HEK293T (cell line): ENCODE measurements at regions not wholly inside any gene's neighbourhood (a gene's known extent, or its start where the extent isn't known, plus 50 kb on each side); places are given as distances from the start of the nearest gene placed in this dataset.

Experiments
- BHLHE40 ChIP-seq: fragments of 450-650 bp; IDR thresholded peaks from 2 replicates; pipeline ENCODE4 v1.6.1; 2016; ENCODE audit warnings: mild to moderate bottlenecking, moderate library complexity, borderline replicate concordance
- CTBP1 ChIP-seq: fragments of 450-650 bp; IDR thresholded peaks from 2 replicates; pipeline ENCODE4 v1.6.1; 2016; ENCODE audit warnings: borderline replicate concordance
- ELF4 ChIP-seq: fragments of 450-650 bp; IDR thresholded peaks from 2 replicates; pipeline ENCODE4 v1.6.1; 2017; ENCODE audit warnings: antibody characterized with exemption
- FOXA1 ChIP-seq: fragments of 450-650 bp; IDR thresholded peaks from 2 replicates; pipeline ENCODE4 v1.6.1; 2016; ENCODE audit warnings: mild to moderate bottlenecking
- FOXK2 ChIP-seq: fragments of 450-650 bp; IDR thresholded peaks from 2 replicates; pipeline ENCODE4 v1.6.1; 2016; ENCODE audit warnings: mild to moderate bottlenecking
- FOXM1 ChIP-seq: fragments of 450-650 bp; IDR thresholded peaks from 2 replicates; pipeline ENCODE4 v1.6.1; 2017; ENCODE audit warnings: mild to moderate bottlenecking, borderline replicate concordance
- L3MBTL2 ChIP-seq: fragments of 450-650 bp; conservative IDR thresholded peaks from 2 replicates; pipeline ENCODE4 v1.6.1; 2016; ENCODE audit warnings: mild to moderate bottlenecking
- LEF1 ChIP-seq: fragments of 450-650 bp; IDR thresholded peaks from 2 replicates; pipeline ENCODE4 v1.6.1; 2017; ENCODE audit warnings: mild to moderate bottlenecking, borderline replicate concordance
- NFRKB ChIP-seq: fragments of 450-650 bp; IDR thresholded peaks from 2 replicates; pipeline ENCODE4 v1.6.1; 2016; ENCODE audit warnings: mild to moderate bottlenecking, moderate library complexity
- PKNOX1 ChIP-seq: fragments of 450-650 bp; IDR thresholded peaks from 2 replicates; pipeline ENCODE4 v1.6.1; 2016
- SP1 ChIP-seq: fragments of 450-650 bp; IDR thresholded peaks from 2 replicates; pipeline ENCODE4 v1.6.1; 2017
- SUZ12 ChIP-seq: fragments of 450-650 bp; IDR thresholded peaks from 2 replicates; pipeline ENCODE4 v1.6.1; 2016; ENCODE audit warnings: mild to moderate bottlenecking
- TARDBP ChIP-seq: fragments of 450-650 bp; IDR thresholded peaks from 2 replicates; pipeline ENCODE4 v1.6.1; 2016

DNA sequence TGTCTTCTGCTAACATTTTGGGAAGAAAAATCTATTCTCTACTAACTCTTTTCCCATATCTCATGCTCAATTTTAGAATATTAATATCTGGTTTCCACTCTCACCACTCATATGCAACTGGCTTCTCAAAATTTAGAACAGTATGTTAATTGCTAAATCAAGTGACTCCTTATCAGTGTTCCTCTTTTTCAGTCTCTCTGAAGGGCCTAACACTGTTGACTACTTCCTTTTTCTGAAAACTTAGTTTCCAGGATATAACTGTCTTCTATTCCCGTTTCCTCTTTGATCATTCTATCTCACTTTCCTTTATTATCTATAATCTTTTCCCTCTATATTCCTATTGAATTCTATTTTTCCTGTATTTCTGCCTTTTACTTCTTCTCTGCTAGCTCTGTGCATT is 1717.2 kb upstream of the C9orf72 start:
- TF ChIP-seq FOXK2 (no peak), ELF4 (no peak), CTBP1 (no peak), SUZ12 (no peak), LEF1 (no peak), TARDBP (no peak), FOXM1 (no peak), SP1 (no peak), FOXA1 (no peak), L3MBTL2 (no peak), BHLHE40 (no peak), PKNOX1 (no peak), NFRKB (no peak)
